ENCODE measurements at regions not wholly inside any gene's neighbourhood (a gene's known extent, or its start where the extent isn't known, plus 50 kb on each side); places are given as distances from the start of the nearest gene placed in this dataset.
"Not testable (repeated sequence)": the region's sequence is repeated elsewhere in the genome, so short reads cannot be mapped to it uniquely, and the experiment has no call there.

GRCh38 chrX:65331371-65331770 is 203.2 kb downstream of the LAS1L start:
- FAIRE-seq (no peak), DNase-seq (ENCODE audit: insufficient read length, low spot score) (no peak)

- no peak for DNase-seq (ENCODE audit: insufficient read length, low spot score)
- FAIRE-seq, result no peak
These were observed 234.3 kb downstream of the LAS1L start for GRCh38 chrX:65300104-65300809.

GRCh38 chrX:65282905-65283304 is 251.7 kb downstream of the LAS1L start:
- not testable (repeated sequence) for FAIRE-seq

GRCh38 chrX:65273152-65273551 is 261.4 kb downstream of the LAS1L start:
- no peak for FAIRE-seq
- no peak for DNase-seq (ENCODE audit: insufficient read length, low spot score)

More at GRCh38 chrX:65282905-65283304, 251.7 kb downstream of the LAS1L start:
- not testable (repeated sequence) for DNase-seq (ENCODE audit: insufficient read length, low spot score)

GRCh38 chrX:65266482-65266881 is 268.1 kb downstream of the LAS1L start:
- FAIRE-seq, result no peak

GRCh38 chrX:65253817-65254216 is 277.6 kb upstream of the ZC4H2 start:
- FAIRE-seq, result no peak
- DNase-seq (ENCODE audit: insufficient read length, low spot score), result no peak

More at GRCh38 chrX:65266482-65266881, 268.1 kb downstream of the LAS1L start:
- no peak for DNase-seq (ENCODE audit: insufficient read length, low spot score)

- no peak for DNase-seq (ENCODE audit: insufficient read length, low spot score)
- no peak for FAIRE-seq
These were observed 264.9 kb upstream of the ZC4H2 start for GRCh38 chrX:65241059-65241721.

GRCh38 chrX:65203545-65203944 is 227.3 kb upstream of the ZC4H2 start:
- FAIRE-seq, result no peak
- DNase-seq (ENCODE audit: insufficient read length, low spot score), result no peak

- DNase-seq (ENCODE audit: insufficient read length, low spot score) (no peak), FAIRE-seq (no peak)
These were observed 220.6 kb upstream of the ZC4H2 start for GRCh38 chrX:65196758-65197360.

- DNase-seq (ENCODE audit: insufficient read length, low spot score) (no peak), FAIRE-seq (no peak)
These were observed 219.4 kb upstream of the ZC4H2 start for GRCh38 chrX:65195621-65196020.

- no peak for DNase-seq (ENCODE audit: insufficient read length, low spot score)
- FAIRE-seq, result no peak
These were observed 218.3 kb upstream of the ZC4H2 start for GRCh38 chrX:65194547-65194946.

- not testable (repeated sequence) for DNase-seq (ENCODE audit: insufficient read length, low spot score); FAIRE-seq
These were observed 187.1 kb upstream of the ZC4H2 start for GRCh38 chrX:65163325-65163724.

GRCh38 chrX:65148232-65148631 is 172.0 kb upstream of the ZC4H2 start:
- DNase-seq (ENCODE audit: insufficient read length, low spot score) (no peak), FAIRE-seq (no peak)

- FAIRE-seq, result no peak
- DNase-seq (ENCODE audit: insufficient read length, low spot score), result no peak
These were observed 160.2 kb upstream of the ZC4H2 start for GRCh38 chrX:65136424-65136823.

- DNase-seq (ENCODE audit: insufficient read length, low spot score) (no peak), FAIRE-seq (no peak)
These were observed 151.6 kb upstream of the ZC4H2 start for GRCh38 chrX:65127842-65128241.

- FAIRE-seq (no peak), DNase-seq (ENCODE audit: insufficient read length, low spot score) (no peak)
These were observed 122.6 kb upstream of the ZC4H2 start for GRCh38 chrX:65098851-65099250.

- FAIRE-seq (no peak), DNase-seq (ENCODE audit: insufficient read length, low spot score) (no peak)
These were observed 117.4 kb upstream of the ZC4H2 start for GRCh38 chrX:65093658-65094057.

GRCh38 chrX:65073233-65073632 is 97.0 kb upstream of the ZC4H2 start:
- DNase-seq (ENCODE audit: insufficient read length, low spot score), result no peak
- FAIRE-seq, result no peak

GRCh38 chrX:65072590-65072989 is 96.3 kb upstream of the ZC4H2 start:
- no peak for DNase-seq (ENCODE audit: insufficient read length, low spot score)
- FAIRE-seq, result no peak

GRCh38 chrX:65058626-65059025 is 82.4 kb upstream of the ZC4H2 start:
- not testable (repeated sequence) for DNase-seq (ENCODE audit: insufficient read length, low spot score); FAIRE-seq

GRCh38 chrX:65045001-65045400 is 68.8 kb upstream of the ZC4H2 start:
- DNase-seq (ENCODE audit: insufficient read length, low spot score) (no peak), FAIRE-seq (no peak)

GRCh38 chrX:65035446-65035770 is 59.2 kb upstream of the ZC4H2 start:
- FAIRE-seq, result peak; percentile 88

More at GRCh38 chrX:65035446-65035770, 59.2 kb upstream of the ZC4H2 start:
- DNase-seq (ENCODE audit: insufficient read length, low spot score), result no peak

Measured in GM19239 (cell line).